Renal cortical epithelial cell (primary cell): ENCODE measurements at regions not wholly inside any gene's neighbourhood (a gene's known extent, or its start where the extent isn't known, plus 50 kb on each side); places are given as distances from the start of the nearest gene placed in this dataset.
"Not testable (repeated sequence)": the region's sequence is repeated elsewhere in the genome, so short reads cannot be mapped to it uniquely, and the experiment has no call there.

Experiments used
- DNase-seq: peaks from one replicate; pipeline ENCODE4 v3.0.0-alpha.2; 2011; ENCODE audit warnings: low read depth

GRCh38 chr2:239727776-239728600, 297.2 kb downstream of the NDUFA10 start:
- DNase-seq, result no peak

GRCh38 chr2:239727182-239727775, 297.9 kb downstream of the NDUFA10 start:
- DNase-seq, result no peak

GRCh38 chr2:239726631-239727181, 298.4 kb downstream of the NDUFA10 start:
- DNase-seq, result no peak

- no peak for DNase-seq
These were observed 299.0 kb downstream of the NDUFA10 start for GRCh38 chr2:239726091-239726591.

GRCh38 chr2:239725551-239725890, 299.6 kb downstream of the NDUFA10 start:
- no peak for DNase-seq

GRCh38 chr2:239724851-239725550, 300.1 kb downstream of the NDUFA10 start:
- DNase-seq, result no peak

GRCh38 chr2:239724194-239724849, 300.8 kb downstream of the NDUFA10 start:
- DNase-seq, result no peak

GRCh38 chr2:239723486-239724193, 301.5 kb downstream of the NDUFA10 start:
- DNase-seq, result no peak

- DNase-seq, result no peak
These were observed 302.2 kb downstream of the NDUFA10 start for GRCh38 chr2:239722760-239723470.

GRCh38 chr2:239721991-239722759, 303.0 kb downstream of the NDUFA10 start:
- DNase-seq, result no peak

GRCh38 chr2:239721531-239721930, 303.6 kb downstream of the NDUFA10 start:
- no peak for DNase-seq

GRCh38 chr2:239720361-239721360, 304.5 kb downstream of the NDUFA10 start:
- no peak for DNase-seq

- no peak for DNase-seq
These were observed 305.3 kb downstream of the NDUFA10 start for GRCh38 chr2:239719791-239720360.

GRCh38 chr2:239718991-239719390, 306.2 kb downstream of the NDUFA10 start:
- not testable (repeated sequence) for DNase-seq

- no peak for DNase-seq
These were observed 307.4 kb downstream of the NDUFA10 start for GRCh38 chr2:239717706-239718105.

GRCh38 chr2:239717319-239717675, 307.8 kb downstream of the NDUFA10 start:
- no peak for DNase-seq

- DNase-seq, result peak; percentile 2
These were observed 308.4 kb downstream of the NDUFA10 start for GRCh38 chr2:239716536-239717318.
